ENCODE measurements at regions not wholly inside any gene's neighbourhood (a gene's known extent, or its start where the extent isn't known, plus 50 kb on each side); places are given as distances from the start of the nearest gene placed in this dataset.

DNA sequence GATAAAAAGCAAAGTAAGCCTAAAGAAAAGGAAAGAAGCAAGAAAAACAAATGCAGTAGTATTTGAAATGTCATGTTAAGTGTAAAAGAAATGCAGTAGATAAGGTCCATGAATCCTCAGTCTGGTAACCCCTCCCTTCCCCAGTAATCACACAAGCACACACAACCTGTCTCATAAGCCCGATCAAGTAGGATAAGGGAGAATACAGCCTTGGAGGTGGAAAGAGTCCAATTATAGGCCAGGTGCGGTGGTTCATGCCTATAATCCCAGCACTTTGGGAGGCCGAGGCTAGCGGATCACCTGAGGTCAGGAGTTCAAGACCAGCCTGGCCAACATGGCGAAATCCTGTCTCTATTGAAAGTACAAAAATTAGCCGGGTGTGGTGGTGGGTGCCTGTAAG lies 117.9 kb downstream of the GADD45G start:
- no peak for DNase-seq (ENCODE audit: low read depth)

DNA sequence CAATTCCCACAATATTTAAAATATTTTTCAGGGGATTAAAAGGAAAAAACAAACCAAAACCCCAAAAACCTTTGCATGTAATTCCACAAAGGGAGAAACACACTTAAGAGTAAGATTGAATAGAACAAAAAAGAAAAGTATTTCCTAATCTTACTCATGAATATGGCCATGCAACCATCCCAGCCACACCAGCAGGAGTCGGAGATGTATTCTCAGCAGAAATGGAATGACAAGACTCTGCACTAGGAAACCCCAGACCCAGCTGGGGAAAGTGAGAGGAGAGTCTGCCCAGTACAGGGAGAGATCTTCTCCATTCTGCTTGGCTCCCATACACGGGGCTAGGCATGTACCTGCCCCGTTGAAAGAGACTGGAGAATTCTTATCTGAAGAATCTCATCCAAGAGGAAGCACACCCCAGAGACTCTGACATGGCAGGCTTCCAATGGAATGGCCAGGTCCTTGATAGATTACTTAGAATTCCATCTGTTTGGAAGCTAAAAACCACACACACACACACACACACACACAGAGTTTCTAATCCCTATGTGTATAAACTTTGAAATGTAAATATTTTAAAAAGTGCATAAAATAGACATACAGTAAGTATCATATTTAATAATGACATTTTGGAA lies 118.8 kb downstream of the GADD45G start:
- DNase-seq (ENCODE audit: low read depth): no peak

DNA sequence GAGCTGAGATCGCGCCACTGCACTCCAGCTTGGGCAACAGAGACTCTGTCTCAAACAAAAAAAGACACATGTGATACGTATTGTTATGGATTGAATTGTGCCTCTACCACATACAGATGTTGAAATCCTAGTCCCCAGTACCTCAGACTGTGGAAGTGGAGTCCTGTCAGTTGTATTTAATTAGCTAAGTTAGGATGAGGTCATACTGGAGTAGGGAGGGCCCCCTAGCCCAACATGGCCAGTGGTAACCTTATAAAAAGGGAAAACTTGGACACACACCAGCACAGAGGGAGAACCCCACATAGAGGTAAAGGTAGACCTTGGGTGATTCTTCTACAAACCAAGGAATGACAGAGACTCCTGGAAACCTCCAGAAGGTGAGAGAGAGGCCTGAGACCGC lies 119.8 kb downstream of the GADD45G start:
- DNase-seq (ENCODE audit: low read depth): no peak

DNA sequence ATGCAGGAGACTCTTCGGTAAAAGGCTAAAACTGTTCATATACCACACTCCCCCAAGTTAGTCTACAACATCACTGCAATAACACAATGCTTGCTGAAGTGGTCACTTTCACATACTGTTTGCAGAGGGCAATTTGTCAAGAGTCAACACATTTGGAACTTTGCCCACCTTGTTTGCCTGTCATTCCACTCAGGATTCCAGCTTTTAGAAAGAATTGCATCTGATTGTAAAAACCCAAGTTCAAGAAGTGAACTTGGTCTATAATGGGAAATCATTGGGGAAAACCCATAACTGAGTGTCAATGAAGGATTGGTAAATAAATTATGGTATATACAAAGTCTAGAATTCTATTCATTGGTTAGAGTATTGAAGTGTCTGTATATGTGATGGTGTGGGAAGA lies 120.5 kb downstream of the GADD45G start:
- no peak for DNase-seq (ENCODE audit: low read depth)

DNA sequence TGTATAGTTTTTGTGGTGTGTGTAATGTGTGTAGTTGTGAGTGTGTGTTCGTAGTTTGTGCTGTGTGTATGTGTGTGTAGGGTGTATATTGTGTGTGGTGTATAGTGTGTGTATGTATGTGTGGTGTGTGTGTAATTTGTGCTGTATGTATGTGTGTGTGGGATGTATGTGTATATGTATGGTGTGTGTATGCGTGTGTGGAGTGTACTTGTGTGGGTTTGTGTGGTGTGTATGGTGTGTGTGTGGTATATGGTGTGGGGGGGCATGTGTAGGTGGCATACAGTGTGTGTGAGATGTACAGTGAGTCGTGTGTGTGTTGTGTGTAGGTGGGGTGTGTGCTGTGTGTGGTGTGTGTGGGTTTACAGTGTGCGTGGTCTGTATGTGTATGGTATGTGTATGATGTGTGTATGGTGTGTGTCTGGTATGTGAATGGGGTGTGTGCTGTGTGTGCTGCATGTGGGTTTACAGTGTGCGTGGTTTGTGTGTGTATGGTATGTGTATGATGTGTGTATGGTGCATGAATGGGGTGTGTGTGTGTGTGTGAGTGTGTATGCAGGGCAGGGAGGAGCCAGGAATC lies 125.2 kb downstream of the GADD45G start:
- no peak for DNase-seq (ENCODE audit: low read depth)

DNA sequence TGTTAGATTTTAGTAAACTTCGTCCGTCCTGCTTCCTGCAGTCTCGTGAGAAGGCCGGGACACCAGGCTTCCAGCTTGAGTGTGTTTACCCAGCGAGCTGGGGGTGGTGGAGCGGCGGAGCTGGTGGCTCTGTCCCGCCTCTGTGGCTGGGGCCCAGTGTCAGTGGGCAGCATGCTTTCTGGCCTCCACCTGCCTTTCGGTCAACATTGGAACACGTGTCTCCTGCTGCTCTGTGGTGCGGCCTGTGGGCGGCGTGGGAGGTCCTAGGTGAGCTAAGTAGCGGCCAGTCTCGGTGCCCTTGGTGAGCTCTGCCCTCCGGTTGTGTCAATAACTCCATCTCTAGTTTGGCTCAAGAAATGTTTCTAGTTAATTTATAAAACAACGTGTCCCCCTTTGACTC lies 125.9 kb downstream of the GADD45G start:
- no peak for DNase-seq (ENCODE audit: low read depth)

DNA sequence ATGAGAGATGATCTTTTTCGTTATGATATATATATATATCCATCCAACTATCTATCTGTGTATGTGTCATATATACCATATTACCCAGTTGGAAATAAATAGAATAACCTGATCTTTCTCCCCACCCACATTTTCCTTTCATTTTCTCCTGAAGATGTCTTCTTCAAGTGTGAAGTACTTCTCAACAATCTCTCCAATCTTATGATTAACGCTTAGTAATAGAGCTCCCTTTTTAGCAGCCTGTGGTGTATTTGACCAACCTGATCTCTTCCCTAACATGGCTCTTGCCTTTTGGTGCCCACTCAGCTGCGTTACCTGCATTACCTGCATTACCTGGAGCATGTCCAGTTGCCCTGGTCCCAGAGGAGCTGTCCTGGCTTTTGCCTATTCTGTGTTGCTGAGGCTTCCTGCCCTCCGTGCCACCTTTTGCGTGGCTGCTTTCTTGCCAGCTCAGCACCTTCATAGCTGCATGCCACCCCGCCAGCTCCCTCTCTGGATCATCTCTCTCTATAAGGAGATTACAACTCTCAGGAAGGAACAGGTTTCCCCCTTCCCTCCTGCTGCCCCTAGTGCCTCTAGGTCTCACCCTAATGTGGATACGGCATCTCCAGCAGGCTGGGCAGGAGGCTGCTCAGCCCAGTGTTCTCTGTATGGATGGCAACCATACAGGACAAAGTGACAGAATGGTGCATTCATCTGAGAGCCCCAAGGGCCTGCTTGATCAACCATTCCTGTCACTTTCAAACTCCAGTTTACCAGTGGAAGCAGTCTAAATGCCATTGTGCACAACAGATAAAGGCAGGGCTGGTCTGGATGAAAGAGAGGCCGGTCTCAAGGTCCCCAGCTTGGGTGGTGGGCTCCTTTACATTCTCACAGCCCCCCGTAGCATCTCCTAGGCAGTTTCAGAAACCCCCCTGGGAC lies 126.7 kb downstream of the GADD45G start:
- DNase-seq (ENCODE audit: low read depth): no peak

DNA sequence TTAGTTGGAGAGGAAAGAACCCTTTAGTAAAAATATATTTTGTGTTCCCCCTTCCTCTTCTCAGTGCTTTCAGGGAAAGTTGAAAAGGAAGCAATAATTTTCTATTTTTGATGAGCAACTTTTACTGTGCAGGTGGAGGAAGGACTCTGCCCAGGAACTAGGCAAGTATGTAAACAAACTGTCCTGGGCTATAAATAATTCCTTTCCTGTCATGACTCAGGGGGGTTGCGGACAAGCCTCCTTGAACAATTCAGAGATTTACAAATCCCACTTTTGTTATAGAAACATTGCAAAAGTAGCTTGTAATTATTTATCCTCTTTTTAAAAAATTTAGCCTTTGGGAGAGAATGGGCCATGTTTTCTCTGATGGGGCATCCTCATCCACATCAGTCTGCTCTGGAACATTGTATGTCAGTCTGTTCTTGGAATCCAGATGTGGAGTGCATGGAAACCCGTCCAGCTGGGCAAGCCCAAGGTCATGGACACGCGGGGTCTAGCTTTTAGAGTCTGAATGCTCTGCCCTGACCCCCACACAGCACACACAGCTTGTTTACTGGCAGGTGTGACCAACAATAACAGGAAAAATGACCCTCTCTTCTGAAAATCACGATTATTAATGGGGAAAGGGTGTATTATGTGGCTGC lies 127.6 kb downstream of the GADD45G start:
- no peak for DNase-seq (ENCODE audit: low read depth)

DNA sequence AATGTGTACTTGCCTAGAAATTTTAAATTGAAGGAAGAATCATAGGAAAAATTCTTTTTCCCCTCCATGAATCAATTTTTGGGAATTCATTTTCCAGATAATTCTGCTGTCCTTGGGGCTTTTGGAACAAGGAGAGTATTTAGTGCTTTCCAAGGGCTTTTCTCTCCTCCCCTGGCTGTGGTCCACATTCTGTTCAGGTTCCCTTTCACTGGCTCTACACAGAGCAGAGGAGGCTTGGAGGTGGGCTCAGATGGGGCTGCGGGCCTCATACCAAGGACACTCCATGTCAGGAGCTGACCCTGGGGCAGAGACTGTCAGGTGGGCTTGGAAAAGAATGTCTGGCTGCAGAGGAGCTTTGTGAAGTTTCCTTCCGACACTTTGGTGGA lies 128.1 kb downstream of the GADD45G start:
- DNase-seq (ENCODE audit: low read depth): no peak

DNA sequence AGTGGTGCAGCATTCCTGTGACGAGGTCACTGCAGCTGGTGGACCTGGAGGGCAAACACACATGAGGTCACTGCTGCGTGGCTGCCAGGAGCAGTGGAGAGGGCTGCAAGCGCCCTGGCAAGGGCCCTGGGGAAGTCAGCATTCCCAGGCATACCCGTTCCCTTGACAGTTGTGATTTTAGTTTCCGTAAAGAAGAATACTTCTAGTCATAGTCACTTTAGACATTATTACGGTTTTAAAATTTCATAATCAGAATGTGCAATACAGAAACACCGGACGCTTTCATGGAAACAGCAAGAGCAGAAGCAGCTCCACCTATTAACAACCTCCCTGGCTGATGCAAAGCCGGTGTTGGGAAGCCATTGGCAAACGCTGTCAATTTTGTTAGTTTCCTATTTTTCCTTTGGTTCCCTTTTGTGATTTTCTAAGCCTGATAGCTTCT lies 129.8 kb downstream of the GADD45G start:
- no peak for DNase-seq (ENCODE audit: low read depth)

DNA sequence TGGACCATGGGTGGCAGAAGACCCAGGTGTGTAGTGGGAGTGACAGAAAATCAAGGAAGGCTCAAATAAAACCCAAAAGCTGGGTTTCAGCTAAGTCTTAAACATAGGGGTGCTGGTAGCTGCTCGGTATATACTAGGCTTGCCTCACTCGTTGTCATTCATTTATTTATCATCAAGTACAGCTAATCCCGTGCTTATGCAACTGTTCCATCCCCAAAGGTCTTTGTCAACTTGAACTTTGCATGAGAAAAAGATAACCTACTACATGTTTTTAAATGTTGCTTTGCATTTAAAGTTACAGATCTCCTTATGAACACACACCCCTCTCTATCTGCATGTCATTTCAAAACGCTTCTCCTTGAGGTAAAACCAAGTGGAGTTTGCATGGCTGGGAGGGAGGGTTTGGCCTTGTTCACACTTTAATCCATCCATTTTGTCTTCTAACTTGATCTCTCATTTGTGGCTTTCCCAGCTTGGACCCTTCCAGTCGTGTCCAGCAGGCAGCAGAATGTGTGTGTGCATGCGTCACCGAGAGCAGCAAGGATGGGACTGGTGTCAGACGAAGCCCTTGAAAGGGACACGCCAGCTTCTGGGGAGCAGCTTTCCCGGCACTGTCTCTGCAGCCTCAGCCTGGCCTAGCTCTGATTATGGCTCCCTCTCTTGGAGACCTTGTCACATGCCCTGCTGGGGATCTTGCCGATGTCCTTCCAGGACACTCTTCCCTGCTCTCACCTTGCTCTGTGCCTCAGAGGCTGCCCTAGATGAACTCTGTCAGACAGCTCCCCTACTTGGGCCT lies 133.5 kb downstream of the GADD45G start:
- DNase-seq (ENCODE audit: low read depth): no peak

DNA sequence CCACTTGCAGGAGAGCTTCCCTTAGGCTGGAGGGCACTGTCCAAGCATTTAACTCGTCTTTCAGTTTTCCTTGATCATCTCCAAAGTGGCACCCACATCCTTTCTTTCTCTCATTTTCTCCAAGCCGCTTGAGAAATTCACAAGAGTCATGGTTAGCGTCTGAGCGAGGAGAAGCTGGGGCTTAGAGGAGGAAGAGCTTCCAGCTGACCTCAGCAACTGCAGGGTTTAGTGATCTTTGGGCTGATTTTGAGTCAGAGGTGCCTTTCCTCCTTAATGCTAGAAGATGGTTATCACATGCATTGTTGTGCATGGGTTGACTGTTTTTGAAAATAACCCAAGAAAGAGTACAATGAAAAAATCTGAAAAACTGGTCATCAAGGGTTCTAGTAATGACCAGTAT lies 134.7 kb downstream of the GADD45G start:
- DNase-seq (ENCODE audit: low read depth): no peak

DNA sequence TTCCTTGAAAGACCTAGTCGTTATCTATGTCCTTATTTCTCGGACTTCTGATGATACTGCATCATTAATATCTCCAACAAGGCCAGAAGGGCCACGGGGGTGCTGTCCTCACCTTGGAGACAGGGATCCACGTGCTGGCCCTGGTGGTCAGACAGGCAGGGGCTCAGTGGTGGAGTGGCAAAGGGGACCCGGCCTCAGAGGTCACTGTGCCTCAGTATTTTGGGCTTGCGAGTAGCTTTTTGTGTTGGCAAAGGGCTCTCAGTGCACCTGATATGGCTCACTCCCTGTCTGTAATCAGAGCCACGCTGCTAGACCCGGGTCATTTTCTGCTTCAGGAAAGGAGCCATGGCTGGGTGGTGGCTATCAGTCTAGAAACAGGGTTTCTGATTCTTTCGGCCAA lies 135.1 kb downstream of the GADD45G start:
- DNase-seq (ENCODE audit: low read depth): no peak

DNA sequence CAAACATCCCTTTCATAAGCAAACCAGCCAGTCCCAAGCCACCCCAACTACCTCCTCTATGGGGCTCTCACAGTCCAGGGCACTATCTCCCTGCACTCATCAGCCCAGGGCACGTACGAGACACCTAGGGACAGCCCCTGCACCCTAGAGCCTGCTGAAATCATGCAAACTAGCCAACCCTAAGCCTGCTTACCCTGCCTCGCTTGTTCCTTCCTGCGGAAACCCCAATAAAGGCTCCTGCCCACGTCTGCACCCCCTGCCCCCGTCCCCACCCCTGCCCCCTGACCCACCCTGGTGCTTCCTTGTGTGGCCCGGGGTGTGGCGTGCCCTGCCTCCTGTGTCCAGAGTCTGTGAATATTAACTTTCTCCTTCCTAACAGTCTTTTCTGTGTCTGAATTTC lies 135.9 kb downstream of the GADD45G start:
- DNase-seq (ENCODE audit: low read depth): no peak

DNA sequence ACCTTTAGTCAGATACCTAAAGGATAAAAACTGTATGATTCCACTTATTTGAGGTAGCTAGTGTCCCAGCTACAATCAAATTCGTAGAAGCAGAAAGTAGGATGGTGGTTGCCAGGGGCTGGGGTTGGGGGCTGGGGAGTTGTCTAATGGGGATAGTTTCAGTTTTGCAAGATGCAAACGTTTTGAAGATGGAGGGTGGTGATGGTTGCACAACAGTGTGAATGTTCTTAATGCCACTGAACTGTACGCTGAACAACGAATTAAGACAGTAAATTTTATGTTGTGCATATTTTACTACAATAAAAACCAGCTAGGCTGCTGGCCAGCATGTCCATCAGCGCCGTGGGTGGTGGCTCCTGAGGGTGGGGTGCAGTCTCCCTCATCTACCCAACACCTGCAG lies 137.8 kb downstream of the GADD45G start:
- DNase-seq (ENCODE audit: low read depth): no peak

DNA sequence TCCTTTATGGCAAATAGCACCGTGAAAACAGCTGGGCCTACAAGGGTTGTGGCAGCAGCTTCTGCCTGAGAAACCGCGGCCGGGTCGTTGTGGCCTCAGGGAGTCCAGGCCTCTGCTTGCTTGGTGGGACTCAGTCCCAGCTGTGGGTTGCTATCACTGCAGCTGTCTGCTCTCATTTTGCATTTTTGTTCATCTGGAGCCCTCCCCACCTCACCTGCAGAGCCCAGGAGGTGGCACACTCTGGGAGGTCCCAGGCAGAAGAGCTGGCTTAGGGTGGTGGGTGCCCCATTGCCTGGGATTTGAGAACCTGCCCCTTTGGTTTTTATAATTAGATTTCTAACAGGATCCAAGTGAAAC lies 138.4 kb downstream of the GADD45G start:
- DNase-seq (ENCODE audit: low read depth): no peak

DNA sequence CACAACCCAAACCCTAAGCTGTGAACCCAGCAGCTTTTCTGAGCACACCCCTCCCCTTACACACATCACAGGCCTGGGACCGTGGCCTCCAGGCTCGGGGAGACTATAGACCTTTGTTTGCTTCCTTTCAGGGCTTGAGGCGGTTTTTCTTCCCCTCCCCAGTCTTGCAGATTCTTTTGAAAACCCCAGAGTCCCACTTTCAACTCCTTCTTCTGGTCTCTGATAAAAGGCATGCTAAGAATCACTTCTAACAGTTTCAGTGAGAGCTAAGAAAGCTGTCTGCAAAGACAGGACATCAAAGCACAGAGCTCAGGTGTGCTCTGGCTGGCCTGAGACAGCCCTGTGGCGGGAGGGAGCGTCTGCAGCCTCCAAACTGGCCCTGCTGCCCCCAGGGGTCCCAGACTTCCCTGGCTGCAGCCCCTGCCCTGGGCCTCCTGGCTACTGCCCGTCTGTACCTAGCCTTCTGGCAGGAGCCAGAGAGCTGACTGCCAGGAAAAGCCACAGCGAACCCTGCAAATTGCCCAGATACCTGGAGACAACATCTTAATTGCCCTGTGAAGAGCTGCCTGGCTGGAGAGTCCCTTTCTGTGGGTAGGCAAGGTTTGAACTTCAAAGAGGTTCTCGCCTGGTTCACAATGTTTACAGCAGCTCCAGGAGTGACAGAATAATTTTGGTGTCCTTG lies 138.9 kb downstream of the GADD45G start:
- no peak for DNase-seq (ENCODE audit: low read depth)

DNA sequence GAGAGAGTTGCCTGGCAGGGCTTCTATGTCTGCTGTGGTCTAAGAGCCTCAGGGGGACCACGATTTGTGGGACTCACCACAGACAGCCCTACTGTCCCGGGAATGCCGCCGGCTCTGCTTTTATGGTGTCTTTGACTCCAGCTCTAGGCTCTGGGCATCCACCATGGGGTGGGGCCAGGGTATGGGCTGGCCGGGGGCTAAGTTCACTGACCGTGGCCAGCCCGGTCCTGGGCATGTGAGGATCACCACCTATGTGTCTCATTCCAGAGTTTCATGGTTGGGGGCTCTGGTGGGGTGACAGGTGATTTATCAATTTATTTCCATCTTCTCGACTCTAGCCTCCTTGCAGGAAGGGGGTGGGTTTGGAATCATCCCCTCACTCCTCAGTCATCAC lies 139.4 kb downstream of the GADD45G start:
- no peak for DNase-seq (ENCODE audit: low read depth)

DNA sequence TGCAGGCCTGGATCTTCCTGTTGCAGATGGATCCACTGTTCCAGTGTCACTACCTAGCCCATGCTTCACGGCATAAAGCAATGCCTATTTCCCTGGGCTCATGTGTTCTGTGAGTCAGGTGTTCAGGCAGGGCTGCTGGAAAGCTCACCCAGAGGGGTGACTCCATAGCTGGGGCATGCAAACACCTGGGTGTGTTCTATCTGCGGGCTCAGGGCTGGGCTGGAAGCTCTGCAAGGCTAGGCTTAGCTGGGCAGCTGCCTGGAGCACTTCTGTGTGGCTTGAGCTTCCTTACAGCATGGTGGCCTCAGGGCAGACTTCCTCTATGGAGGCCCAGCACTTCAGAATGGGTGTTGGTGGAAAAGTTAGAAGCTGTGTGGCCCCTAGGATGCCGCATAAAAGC lies 139.9 kb downstream of the GADD45G start:
- no peak for DNase-seq (ENCODE audit: low read depth)

DNA sequence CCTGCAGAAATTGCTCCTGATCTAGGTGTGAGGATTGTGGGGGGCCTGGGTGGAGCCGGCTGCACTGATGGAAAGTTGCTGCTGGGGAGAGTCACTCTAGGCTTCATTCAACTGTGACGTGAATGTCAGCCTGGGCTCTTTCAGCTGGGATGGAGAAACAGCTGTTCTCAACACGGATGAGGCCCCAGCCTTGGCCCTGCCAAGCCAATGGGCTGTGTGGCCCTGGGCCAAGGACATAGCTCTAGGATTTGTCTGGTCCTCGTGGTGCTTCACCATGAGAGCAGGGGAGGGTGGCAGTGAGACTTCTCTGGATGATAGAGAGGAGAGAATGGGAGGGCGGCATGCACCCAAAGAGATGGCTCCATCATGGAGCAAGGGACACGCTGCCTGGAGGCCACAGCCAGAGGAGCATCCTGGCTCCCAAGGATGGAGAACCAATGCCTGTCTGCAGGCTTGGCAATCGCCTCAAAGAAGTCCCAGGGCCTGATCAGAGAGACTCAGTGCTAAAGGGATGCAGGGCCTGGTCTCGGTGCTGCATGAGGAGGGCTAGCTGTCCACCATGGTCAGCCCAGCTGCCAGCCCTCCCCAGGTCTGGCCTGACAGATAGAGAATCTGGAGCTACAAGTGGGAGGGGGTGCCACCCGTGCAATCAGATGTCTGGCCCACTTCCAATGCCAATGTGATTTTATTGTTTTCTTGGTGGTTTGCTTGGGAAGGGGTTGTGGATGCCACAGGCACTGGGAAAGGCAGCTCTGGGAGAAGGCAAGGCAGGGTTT lies 141.0 kb downstream of the GADD45G start:
- no peak for DNase-seq (ENCODE audit: low read depth)

All from Daoy (cell line).